ENCODE measurements at regions not wholly inside any gene's neighbourhood (a gene's known extent, or its start where the extent isn't known, plus 50 kb on each side); places are given as distances from the start of the nearest gene placed in this dataset.

- no peak for FAIRE-seq
Measured at GRCh38 chr6:121835662-121836061, 400.2 kb downstream of the GJA1 start.

GRCh38 chr6:121837545-121838229, 402.2 kb downstream of the GJA1 start:
- no peak for FAIRE-seq

GRCh38 chr6:121838842-121839241, 403.4 kb downstream of the GJA1 start:
- FAIRE-seq, result no peak

GRCh38 chr6:121839896-121840295, 404.4 kb downstream of the GJA1 start:
- FAIRE-seq, result no peak

GRCh38 chr6:121844898-121845297, 409.5 kb downstream of the GJA1 start:
- no peak for FAIRE-seq

GRCh38 chr6:121847806-121848522, 412.5 kb downstream of the GJA1 start:
- no peak for FAIRE-seq

GRCh38 chr6:121848523-121849255, 413.2 kb downstream of the GJA1 start:
- FAIRE-seq, result no peak

- FAIRE-seq, result no peak
Measured at GRCh38 chr6:121849477-121849876, 414.0 kb downstream of the GJA1 start.

- FAIRE-seq, result no peak
Measured at GRCh38 chr6:121851056-121851455, 415.6 kb downstream of the GJA1 start.

- no peak for FAIRE-seq
Measured at GRCh38 chr6:121853686-121854085, 418.2 kb downstream of the GJA1 start.

- FAIRE-seq, result no peak
Measured at GRCh38 chr6:121855521-121855920, 420.1 kb downstream of the GJA1 start.

GRCh38 chr6:121856296-121856695, 420.9 kb downstream of the GJA1 start:
- no peak for FAIRE-seq

GRCh38 chr6:121857551-121857950, 422.1 kb downstream of the GJA1 start:
- no peak for FAIRE-seq

GRCh38 chr6:121858310-121858709, 422.9 kb downstream of the GJA1 start:
- no peak for FAIRE-seq

- FAIRE-seq, result no peak
Measured at GRCh38 chr6:121858986-121859385, 423.5 kb downstream of the GJA1 start.

- no peak for FAIRE-seq
Measured at GRCh38 chr6:121865811-121866210, 430.4 kb downstream of the GJA1 start.

GRCh38 chr6:121867095-121867494, 431.6 kb downstream of the GJA1 start:
- no peak for FAIRE-seq

GRCh38 chr6:121868206-121868605, 432.8 kb downstream of the GJA1 start:
- FAIRE-seq, result no peak

- no peak for FAIRE-seq
Measured at GRCh38 chr6:121873595-121873994, 438.1 kb downstream of the GJA1 start.

GRCh38 chr6:121876721-121877120, 441.3 kb downstream of the GJA1 start:
- no peak for FAIRE-seq

GRCh38 chr6:121879149-121879548, 443.7 kb downstream of the GJA1 start:
- FAIRE-seq, result no peak

- no peak for FAIRE-seq
Measured at GRCh38 chr6:121880831-121881230, 445.4 kb downstream of the GJA1 start.

GRCh38 chr6:121881974-121882667, 446.7 kb downstream of the GJA1 start:
- no peak for FAIRE-seq
